ENCODE measurements at regions not wholly inside any gene's neighbourhood (a gene's known extent, or its start where the extent isn't known, plus 50 kb on each side); places are given as distances from the start of the nearest gene placed in this dataset.
"Not testable (repeated sequence)": the region's sequence is repeated elsewhere in the genome, so short reads cannot be mapped to it uniquely, and the experiment has no call there.

DNA sequence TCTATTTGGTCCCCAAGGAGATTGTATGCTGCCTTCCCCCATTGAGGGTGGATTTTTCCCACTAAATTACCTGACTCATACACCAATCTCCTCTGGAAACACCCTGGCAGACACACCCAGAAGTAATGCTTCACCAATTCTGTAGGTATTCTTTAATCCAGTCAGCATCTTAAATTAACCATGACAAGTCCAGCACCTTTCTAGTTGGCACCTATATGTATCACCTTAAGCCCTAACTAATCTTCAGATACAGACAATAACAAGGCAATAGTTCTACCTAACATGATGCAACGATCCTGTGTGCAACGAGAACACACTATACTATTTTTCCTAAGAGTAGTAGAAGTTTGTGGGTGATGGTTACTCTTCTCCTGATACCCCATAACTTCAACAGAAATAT is 473.3 kb upstream of the NPAP1 start:
- DNase-seq: not testable (repeated sequence)

- DNase-seq: not testable (repeated sequence)
These were observed 463.7 kb upstream of the NPAP1 start for GRCh38 chr15:24211742-24212476.

DNA sequence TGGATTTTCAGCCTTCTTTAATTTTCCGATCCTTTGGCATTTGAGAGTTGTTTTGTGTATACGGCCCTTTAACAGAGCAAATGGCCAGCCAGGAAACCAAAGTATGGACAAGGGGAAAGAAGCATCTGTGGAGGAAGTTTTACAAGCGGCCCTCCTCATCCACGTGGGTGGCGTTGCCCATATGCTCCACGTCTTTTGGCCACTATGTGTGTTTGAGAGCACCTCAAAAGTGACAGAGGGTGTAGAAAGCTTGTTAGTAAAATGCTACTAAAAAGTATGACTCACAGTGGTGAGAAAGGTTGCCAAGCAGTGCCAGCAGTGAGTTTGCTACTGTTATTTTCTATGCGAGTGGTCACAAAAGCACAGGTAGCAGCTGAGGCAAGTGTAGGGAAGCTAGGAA is 451.8 kb upstream of the NPAP1 start:
- no peak for DNase-seq

GRCh38 chr15:24224161-24224560 is 451.4 kb upstream of the NPAP1 start:
- DNase-seq: no peak

DNA sequence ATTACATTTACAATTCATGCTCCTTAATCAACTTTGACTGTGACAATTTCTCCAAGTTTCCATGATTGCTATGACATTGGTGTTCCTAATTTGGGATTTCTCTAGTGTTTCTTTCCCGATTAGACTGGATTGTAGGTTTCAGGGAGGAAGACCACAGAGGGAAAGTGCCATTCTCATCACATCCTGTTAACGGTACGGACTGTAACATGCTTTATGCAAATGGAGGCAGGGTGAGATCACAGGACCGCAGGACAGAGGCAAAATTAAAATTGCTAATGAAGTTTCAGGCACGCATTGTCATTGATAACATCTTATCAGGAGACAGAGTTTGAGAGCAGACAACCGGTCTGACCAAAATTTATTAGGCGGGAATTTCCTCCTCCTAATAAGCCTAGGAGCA is 446.7 kb upstream of the NPAP1 start:
- DNase-seq: not testable (repeated sequence)

GRCh38 chr15:24233134-24233533 is 442.4 kb upstream of the NPAP1 start:
- not testable (repeated sequence) for DNase-seq

- DNase-seq: not testable (repeated sequence)
These were observed 435.0 kb upstream of the NPAP1 start for GRCh38 chr15:24240580-24240979.

GRCh38 chr15:24259106-24259505 is 416.5 kb upstream of the NPAP1 start:
- DNase-seq: not testable (repeated sequence)

DNA sequence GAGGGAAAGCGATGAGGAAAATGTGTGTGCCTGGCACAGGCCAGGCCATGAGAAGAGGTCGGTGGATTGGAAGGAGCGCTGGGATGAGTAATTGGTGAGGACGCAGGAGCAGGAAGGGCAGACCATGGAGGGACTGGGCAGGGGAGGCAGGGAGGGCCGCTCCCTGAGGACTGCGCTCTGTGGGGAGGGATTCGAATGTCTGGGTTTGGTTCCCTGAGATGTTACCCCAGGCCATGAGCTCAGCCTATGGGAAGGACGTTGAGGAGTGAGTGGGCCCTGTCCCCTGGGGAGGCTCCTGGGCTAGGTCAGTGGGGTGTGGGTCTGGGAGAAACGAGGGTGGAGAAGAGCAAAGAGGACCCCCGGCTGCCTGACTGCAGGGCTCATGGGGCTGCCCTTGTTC is 415.2 kb upstream of the NPAP1 start:
- not testable (repeated sequence) for DNase-seq

DNA sequence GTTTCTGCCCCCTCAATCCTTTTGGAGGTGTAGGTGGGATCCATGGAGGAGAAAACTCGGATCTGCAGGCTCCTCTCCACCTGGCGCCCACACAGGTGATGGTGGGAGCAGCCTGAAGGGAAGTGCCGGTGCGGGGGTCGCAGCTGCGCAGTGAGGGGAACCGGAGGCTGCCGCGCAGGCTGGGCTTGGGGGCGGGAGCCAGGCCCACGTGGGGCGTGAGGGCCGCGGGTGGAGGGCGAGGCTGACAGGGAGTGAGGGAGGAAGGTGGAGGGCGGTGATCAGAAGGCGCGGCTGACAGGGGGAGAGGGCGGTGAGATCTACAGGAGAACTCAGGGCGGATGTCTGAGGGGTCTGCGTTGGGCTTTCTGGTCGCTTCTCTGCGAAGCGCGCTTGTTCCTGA is 414.7 kb upstream of the NPAP1 start:
- not testable (repeated sequence) for DNase-seq

GRCh38 chr15:24268536-24269165 is 406.9 kb upstream of the NPAP1 start:
- DNase-seq: not testable (repeated sequence)

- DNase-seq: no peak
These were observed 406.4 kb upstream of the NPAP1 start for GRCh38 chr15:24269166-24269571.

DNA sequence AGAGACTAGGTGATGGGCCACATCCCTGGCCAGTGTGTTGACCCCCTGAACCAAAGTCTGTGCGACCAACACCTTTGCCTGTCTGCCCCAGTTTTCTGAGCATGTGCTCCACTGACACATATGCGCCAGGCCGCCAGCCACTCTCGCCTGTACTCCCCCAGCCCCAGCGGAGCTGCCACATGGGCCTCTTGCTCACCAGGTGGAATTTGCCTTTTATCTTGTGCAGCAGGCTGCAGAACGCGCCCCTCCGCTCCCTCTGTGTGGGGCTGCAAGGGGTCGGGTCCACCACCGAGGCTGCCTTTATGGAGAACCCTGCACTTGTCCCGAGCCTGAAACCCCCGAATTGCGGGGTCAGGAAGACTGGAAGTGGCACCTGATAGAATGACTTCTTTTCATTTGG is 405.7 kb upstream of the NPAP1 start:
- DNase-seq: no peak

- DNase-seq: not testable (repeated sequence)
These were observed 403.9 kb upstream of the NPAP1 start for GRCh38 chr15:24271496-24272244.

DNA sequence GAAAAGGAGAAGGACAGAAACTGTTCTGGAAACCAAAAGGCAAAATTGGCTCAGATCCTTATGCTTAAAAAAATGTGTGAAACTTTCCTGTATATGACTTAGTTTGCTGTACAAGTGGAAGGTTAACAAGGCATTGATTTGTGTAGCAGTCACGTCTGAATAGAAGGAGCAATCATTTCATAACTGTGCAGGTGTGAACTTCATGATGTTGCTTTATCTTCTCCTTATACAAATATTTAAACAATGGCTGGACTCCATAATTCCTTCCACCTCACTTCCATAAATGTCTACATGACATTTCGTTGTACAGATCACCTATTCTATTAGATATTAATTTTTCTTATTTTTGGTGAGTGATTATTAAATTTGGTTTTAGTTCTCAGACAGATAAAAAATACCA is 382.7 kb upstream of the NPAP1 start:
- no peak for DNase-seq

DNA sequence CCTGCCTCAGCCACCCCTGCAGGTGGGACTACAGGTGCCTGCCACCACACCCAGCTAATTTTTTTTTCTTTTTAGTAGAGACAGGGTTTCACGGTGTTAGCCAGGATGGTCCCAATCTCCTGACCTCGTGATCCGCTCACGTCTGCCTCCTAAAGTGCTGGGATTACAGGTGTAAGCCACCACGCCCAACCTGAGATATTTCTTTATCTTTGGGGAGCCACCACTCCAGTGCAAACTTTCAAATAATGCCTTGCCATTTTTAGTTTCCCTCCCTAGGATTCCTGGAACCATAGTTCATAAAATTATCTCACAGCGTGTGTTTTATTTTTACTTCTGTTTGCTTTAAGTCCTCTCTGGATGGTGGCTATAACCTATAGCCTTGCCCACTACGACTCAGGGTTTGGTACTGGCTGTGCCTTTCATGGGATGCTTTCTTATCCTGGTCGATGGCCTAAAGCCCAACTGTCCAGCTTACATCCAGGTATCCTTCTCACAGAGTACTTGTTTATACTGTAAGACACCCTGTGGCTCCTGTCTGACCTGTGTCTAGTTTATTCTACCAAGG is 374.7 kb upstream of the NPAP1 start:
- not testable (repeated sequence) for DNase-seq

DNA sequence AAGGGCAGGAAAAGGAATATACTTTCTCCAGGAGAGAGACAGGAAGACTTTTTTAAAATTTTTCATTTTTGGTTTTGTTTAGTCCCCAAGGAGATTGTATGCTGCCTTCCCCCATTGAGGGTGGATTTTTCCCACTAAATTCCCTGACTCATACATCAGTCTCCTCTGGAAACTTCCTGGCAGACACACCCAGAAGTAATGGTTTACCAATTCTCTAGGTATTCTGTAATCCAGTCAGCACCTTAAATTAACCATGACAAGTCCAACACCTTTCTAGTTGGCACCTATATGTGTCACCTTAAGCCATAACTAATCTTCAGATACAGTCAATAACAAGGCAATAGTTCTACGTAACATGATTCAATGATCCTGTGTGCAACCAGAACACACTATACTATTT is 373.6 kb upstream of the NPAP1 start:
- not testable (repeated sequence) for DNase-seq

GRCh38 chr15:24304747-24305146 is 370.8 kb upstream of the NPAP1 start:
- not testable (repeated sequence) for DNase-seq

DNA sequence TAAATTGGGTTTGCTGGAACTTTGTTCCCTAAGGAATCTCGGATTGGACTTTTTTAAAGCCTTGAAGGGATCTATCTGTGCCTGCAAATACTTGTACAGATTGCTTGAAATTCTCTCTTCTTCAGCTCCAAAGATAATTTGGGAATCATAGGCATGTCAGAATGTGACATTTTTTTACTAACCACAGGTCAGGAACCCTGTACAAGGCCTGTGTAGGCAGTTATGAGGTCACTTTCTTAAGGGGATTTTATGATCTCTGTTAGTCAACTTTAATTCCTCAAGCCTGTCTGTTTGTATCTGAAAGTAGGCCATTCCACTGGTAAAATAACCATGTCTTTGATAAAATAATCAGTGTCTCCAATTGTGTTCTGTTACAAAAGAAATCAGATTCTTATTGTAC is 369.9 kb upstream of the NPAP1 start:
- not testable (repeated sequence) for DNase-seq

DNA sequence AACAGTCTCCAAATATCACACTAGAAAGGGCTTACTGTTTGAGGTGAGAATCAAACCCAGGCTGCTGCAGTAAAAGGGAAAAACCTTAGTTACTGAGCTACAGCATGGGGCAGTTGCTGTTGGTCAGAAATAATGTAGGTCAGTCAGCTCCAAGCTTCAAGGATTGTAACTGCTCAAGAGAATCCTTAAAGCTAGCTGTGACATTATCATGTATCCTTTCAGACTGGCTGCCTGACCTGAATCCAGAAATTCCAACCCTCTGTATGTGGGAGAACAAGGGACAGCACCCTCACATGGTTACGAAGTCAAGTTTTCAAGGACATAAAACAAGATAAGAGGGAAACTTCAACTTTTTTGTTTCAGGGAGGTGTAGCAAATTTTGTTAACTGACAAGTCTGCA is 365.9 kb upstream of the NPAP1 start:
- DNase-seq: not testable (repeated sequence)

- DNase-seq: not testable (repeated sequence)
These were observed 363.9 kb upstream of the NPAP1 start for GRCh38 chr15:24311692-24312091.

DNA sequence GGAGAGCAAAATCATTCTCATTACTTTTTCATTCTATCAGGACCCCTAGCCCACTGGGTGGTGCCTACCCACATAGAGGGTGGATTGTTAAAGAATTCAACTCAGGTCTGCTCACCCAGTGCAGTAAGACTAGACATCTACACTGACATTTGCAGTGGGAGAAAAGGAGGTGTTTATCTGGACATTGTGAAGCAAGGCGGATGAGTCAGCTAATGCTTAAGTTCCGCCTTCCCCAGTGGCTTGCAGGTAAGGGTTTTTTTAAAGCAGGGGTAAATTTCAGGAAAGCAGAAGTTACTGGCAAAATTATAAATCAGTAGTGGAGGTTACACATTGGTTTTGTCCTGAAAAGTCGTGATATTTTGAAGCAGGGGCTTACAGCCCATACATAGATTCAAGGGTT is 359.2 kb upstream of the NPAP1 start:
- not testable (repeated sequence) for DNase-seq

GRCh38 chr15:24318981-24319380 is 356.6 kb upstream of the NPAP1 start:
- DNase-seq: no peak

Data from CD4-positive, alpha-beta T cell treated with Interleukin-17A for 4 hours (primary cell).